ENCODE measurements at regions not wholly inside any gene's neighbourhood (a gene's known extent, or its start where the extent isn't known, plus 50 kb on each side); places are given as distances from the start of the nearest gene placed in this dataset.
"Not testable (repeated sequence)": the region's sequence is repeated elsewhere in the genome, so short reads cannot be mapped to it uniquely, and the experiment has no call there.

DNA sequence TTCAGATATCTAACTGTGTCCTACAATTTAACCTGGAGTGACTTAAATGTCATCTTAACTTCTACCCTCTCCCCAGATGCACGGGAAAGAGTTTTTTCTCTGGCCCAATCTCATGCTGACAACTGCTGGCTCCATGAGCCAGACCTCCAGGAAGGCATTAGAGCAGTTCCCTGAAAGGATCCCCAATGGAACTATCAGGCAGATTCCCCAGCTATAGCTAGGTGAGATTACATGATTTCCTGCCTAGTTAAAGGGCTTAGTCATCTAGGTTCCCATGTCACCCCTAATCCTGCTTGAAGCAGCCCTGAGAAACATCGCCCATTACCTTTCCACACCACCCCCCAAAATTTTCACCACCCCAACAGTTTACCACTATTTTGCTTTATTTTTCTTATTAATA is 373.5 kb upstream of the TRPC7 start:
- Histone ChIP-seq H3K9me3 (no peaks in the 10 kb centered on the region), H3K4me1 (no peaks in the 10 kb centered on the region), H3K4me3 (no peak overlapping the region), H3K27ac (no peak overlapping the region), H3K36me3 (no peaks in the 10 kb centered on the region), H3K27me3 (no peaks in the 10 kb centered on the region)
- TF ChIP-seq, protein P1, sequence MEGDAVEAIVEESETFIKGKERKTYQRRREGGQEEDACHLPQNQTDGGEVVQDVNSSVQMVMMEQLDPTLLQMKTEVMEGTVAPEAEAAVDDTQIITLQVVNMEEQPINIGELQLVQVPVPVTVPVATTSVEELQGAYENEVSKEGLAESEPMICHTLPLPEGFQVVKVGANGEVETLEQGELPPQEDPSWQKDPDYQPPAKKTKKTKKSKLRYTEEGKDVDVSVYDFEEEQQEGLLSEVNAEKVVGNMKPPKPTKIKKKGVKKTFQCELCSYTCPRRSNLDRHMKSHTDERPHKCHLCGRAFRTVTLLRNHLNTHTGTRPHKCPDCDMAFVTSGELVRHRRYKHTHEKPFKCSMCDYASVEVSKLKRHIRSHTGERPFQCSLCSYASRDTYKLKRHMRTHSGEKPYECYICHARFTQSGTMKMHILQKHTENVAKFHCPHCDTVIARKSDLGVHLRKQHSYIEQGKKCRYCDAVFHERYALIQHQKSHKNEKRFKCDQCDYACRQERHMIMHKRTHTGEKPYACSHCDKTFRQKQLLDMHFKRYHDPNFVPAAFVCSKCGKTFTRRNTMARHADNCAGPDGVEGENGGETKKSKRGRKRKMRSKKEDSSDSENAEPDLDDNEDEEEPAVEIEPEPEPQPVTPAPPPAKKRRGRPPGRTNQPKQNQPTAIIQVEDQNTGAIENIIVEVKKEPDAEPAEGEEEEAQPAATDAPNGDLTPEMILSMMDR (IDR thresholded peaks at IDR 0.05), result no peak
- no peak for DNase-seq (ENCODE audit: low spot score)

DNA sequence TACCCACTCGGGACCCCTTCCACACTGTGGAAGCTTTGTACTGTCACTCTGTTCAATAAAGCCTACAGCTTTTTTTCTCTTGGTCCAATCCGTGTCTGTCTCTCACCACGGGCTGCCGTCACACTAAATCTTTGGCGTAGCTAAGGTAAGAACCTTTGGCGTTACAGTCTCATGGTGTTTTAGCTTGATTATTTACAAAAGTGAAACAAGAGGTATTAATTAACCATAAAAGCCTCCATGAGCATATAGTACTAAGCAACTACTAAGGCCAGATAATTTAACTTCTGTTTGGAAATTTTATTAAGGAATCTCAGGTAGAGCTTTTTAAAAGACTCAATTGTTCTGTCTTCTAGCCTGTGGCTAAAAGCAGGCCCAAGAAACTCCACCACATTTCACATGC is 370.7 kb upstream of the TRPC7 start:
- Histone ChIP-seq H3K27ac (no peak overlapping the region), H3K36me3 (no peaks in the 10 kb centered on the region), H3K27me3 (no peaks in the 10 kb centered on the region), H3K4me1 (no peaks in the 10 kb centered on the region), H3K9me3 (no peaks in the 10 kb centered on the region), H3K4me3 (no peak overlapping the region)
- TF ChIP-seq, protein P1 (IDR thresholded peaks at IDR 0.05), result no peak
- no peak for DNase-seq (ENCODE audit: low spot score)

DNA sequence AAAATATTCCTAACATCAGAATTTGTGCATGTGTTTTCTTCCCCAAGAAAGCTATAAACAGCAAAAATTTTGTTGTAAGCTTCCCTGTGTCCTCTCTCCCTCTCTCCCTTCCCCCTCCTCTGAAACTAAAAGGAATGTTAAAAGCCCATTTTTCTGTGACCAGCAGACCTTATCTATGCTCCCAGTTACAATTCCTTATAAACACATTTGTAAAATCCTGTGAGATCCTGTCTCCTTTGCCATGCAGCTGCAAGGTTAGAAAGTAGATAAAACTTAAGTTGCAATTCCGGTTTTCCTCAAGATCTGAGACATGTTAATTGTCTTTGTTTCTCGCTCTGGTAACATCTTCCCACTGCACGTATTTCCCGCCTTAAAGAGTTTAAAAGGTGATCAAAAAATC is 370.3 kb upstream of the TRPC7 start:
- DNase-seq (ENCODE audit: low spot score); H3K27ac ChIP-seq; H3K9me3 ChIP-seq; H3K27me3 ChIP-seq; H3K4me1 ChIP-seq; H3K4me3 ChIP-seq; H3K36me3 ChIP-seq: not testable (repeated sequence)

DNA sequence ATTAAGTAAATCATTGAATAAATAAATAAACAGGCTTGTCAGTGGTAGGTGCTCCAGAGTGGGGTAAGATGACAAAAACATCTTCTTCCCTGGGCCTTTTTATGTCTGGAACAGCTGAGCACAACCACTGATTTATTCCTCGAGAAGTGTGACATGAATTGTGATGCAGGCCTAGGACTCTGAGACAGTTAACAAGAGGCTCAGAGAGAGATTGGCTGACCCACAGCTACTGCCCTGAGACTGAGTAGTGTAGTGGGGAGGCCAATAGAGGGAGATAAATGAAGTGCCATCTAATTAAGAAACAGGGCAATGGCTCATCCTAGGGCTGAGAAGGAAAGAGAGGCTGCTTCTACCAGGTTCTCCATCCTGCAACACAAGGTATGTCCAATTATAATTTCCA is 369.3 kb upstream of the TRPC7 start:
- Histone ChIP-seq H3K27me3 (no peaks in the 10 kb centered on the region), H3K9me3 (no peaks in the 10 kb centered on the region), H3K4me1 (no peaks in the 10 kb centered on the region), H3K27ac (no peak overlapping the region), H3K36me3 (no peaks in the 10 kb centered on the region), H3K4me3 (no peak overlapping the region)
- TF ChIP-seq, protein P1 (IDR thresholded peaks at IDR 0.05), result no peak
- DNase-seq (ENCODE audit: low spot score), result no peak

DNA sequence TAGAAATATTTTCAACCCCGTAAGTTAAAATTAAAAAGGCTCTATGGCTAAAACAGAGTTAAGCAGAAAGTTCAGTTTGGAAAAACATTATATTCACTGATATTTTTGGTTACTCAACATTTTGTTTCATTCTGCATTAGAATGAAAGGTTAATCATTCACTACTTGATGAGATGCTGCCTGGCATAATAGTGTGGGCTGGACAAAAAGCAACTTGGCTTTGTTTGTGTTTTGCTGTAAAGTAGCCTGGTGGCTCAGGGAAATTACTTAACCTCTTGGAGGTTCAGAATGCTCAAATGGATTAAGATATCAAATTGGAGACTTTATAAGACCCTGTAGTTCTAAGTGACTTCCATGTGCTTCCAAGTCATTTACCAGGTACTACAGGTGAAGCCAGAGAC is 367.4 kb upstream of the TRPC7 start:
- Histone ChIP-seq H3K4me3 (no peak overlapping the region), H3K27me3 (no peaks in the 10 kb centered on the region), H3K36me3 (no peaks in the 10 kb centered on the region), H3K9me3 (no peaks in the 10 kb centered on the region), H3K27ac (no peak overlapping the region), H3K4me1 (no peaks in the 10 kb centered on the region)
- TF ChIP-seq, protein P1 (IDR thresholded peaks at IDR 0.05), result no peak
- DNase-seq (ENCODE audit: low spot score), result no peak

DNA sequence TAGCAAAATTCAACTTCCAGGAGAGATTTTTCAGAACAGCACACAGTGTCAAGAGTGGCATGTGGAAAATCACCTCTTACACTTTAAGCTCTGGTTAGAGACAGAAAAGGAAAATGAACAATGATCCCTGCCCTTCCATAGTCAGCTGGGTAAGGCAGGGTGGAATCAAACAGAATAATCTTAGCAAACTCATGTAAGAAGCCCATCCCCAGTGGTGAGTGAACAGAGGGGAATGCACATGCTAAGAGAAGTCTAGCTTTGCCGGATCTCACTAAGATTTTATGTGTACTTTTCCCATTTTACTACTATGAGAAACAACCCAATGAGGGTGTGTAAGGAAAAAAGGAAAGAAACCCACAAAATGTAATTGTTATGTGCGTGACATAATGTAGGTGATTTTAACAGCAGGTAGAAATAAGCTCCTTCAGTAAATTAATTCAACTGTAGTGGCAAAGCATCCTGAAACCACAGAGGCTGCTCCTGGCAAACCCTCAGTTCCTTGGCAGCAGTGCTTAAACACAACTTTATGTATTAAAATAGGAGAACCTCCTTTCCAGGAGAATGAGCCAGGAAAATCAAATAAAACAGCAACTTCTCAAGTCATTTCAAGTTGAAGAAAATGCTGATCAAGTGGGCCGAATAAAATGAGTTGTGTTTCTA is 366.0 kb upstream of the TRPC7 start:
- no peaks in the 10 kb centered on the region for H3K4me1 ChIP-seq
- no peak for DNase-seq (ENCODE audit: low spot score)
- no peaks in the 10 kb centered on the region for H3K9me3 ChIP-seq
- TF ChIP-seq, protein P1 (IDR thresholded peaks at IDR 0.05), result no peak
- no peak overlapping the region for H3K27ac ChIP-seq
- H3K27me3 ChIP-seq, result no peaks in the 10 kb centered on the region
- H3K4me3 ChIP-seq, result no peak overlapping the region
- H3K36me3 ChIP-seq, result no peaks in the 10 kb centered on the region

Data from right atrium auricular region (tissue), 2 donors.